HG03469 (cell line): ENCODE measurements at regions not wholly inside any gene's neighbourhood (a gene's known extent, or its start where the extent isn't known, plus 50 kb on each side); places are given as distances from the start of the nearest gene placed in this dataset.

Experiments
- ATAC-seq: cut with Tn5 transposase; IDR thresholded peaks from one replicate; pipeline ENCODE4 v1.9.1; 2021; ENCODE audit warnings: mild to moderate bottlenecking, moderate library complexity, moderate number of reproducible peaks; ENCODE audit not compliant: unreplicated experiment

DNA sequence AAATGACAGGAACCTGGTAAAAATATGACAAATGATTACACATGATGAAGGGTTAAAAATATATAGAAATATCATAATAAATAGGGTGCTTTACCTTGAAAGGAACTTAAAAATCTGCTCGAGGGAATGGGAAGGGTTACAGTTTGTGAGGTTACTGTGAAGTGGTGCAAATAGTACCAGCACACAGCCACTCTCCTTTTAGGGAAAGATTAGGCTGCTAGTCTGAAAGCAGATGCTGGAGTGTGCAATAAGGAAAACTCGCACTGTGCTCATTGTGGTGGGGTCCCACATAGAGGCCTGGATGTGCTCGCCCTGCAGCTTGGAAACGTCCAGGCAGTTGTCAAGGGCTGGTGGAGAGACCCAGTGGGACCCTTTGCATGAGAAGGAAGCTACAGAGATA lies 145.9 kb upstream of the TBX20 start:
- no peak for ATAC-seq

DNA sequence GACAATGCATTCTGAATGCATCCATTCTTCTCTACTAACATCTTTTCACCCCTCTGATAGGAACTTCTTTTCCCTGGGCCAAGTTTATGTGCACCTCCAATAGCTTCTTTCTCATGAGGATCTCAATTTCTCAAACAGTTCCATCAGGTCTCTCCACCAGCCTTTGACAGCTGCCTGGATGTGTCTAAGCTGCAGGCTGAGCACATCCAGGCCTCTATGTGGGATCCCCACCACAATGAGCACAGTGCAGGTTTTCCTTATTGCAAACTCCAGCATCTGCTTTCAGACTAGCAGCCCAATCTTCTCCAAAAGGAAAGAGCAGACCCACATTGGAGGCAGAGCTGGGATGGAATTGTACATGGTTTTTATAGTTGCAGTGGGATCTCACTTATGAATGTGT lies 145.3 kb upstream of the TBX20 start:
- no peak for ATAC-seq

DNA sequence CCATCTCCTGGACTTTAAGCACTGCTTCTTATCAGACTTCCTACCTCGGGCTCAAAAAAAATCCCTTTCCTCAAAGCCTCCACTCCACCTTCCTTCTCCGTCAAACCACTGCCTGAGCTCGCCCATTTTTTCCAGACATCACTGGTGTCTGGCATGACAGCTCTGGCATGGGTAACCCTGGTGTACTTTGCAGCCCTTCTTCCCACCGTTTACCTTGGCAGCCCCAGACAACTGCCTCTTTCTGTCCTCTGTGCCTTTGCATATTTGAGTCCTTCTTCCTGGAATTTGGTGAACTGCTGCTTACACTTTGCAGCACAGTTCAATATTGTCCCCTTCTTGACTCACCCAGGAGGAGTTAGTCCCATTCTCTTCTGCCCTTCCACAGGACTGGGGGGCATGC lies 144.6 kb upstream of the TBX20 start:
- ATAC-seq = no peak

DNA sequence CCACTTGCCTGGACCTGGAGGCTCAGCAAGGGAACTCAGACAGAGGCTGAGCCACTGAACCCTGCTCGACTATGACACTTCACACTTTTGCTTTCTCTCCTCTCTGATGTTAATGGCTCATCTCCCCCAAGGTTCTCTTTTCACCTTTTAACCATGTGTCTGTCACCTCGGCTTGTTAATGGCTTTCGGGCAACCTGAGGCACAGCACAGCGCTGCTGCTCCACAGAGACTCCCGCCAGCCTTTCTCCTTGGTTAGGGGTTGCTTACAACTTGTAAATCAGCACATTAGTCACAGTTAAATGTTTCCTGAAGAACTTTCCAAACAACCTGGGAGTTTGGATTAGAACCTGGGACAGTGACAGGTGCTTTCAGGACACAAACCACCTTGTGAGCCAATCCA lies 136.2 kb upstream of the TBX20 start:
- ATAC-seq = no peak

DNA sequence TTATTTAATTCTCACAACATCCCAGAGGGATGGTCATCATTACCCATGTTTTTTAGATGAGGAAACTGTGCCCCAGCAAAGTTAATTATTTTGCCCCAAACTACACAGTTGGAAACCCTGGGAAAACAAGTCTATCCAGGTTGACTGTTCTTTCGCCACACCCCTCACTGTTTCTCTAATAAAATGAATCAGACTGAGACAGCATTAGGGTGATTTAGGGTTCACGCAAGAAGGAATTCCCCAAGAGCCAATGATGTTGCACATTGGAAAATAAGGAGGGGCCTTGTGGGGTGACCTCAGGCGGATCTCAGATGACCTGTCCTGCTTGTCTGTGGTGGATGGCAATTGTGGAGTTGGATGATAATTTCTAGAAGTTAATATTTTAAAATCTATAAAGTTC lies 135.7 kb upstream of the TBX20 start:
- ATAC-seq = no peak

DNA sequence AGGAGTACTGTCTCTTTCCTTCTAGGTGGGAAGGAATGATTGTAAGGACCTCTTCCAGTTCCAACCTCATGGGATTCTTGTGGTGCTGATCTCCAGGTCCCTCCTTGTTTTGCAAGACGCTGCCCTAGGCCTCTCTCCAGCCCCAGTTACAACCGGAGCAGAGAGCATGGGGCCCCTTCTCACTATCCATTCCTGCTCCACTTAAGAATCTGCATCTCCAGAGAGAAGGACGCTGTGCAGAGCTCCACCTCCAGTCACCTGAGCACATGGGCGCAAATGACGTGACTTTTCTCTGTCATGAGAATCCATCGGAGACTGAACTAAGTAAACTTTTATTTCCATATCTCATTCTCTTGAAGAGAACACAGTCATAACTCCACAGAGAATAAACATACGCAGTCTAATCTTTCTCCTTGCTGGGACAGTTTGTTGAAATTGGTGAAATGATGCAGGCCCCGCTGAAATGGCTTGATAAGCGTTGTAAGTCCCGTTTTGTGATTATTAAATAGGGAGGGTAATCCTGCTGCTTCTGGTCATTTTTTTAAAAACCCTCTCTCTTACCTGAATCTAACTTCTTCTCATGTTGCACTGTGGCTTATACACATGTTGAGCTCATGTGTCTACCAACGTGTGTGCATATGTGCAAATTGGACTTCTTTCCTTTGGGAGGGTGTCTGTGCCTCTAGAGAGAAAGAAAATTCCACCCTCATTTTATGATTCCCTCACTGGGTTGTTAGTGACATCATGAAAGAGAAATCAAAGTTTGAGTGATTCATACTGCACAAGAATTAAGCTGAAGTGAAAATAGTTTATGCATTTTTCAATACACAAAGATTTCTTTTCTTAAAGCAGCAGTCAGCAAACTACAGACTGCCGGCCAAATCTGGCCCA lies 133.2 kb upstream of the TBX20 start:
- ATAC-seq = no peak

DNA sequence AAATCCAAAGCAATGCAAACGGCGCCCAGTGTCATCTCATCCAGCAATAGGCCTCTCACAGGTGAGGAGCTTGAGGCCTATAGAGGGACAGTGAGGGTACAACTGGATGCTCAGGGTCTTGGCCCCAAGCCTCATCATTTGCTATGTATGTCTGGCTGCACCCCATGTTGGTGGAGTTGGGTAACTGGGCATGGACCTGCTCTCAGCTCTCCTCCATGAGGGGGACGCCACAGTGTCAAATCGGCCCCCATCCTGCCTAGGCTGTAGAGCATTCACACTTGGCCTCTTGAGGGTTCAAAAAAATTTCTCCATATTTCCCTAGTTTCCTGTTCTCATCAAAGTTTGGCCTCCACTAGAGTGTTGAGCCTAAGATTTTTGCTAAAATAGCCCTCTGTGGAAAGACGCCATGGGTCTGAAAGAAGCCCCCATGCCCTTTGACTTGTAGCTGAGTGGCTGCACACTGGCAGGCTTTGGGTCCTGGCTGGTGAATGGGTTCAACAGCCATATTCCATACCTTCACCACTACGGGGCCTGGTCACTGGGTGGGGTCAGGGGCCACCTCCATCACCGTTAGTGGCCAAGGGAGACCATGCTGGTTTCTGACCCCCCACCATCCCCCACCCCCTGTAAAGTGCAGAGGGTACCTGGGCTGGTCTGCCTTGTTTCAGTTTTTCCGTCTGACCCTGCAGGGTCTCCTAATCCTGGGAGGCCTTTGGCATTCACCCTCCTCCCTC lies 132.3 kb upstream of the TBX20 start:
- no peak for ATAC-seq

DNA sequence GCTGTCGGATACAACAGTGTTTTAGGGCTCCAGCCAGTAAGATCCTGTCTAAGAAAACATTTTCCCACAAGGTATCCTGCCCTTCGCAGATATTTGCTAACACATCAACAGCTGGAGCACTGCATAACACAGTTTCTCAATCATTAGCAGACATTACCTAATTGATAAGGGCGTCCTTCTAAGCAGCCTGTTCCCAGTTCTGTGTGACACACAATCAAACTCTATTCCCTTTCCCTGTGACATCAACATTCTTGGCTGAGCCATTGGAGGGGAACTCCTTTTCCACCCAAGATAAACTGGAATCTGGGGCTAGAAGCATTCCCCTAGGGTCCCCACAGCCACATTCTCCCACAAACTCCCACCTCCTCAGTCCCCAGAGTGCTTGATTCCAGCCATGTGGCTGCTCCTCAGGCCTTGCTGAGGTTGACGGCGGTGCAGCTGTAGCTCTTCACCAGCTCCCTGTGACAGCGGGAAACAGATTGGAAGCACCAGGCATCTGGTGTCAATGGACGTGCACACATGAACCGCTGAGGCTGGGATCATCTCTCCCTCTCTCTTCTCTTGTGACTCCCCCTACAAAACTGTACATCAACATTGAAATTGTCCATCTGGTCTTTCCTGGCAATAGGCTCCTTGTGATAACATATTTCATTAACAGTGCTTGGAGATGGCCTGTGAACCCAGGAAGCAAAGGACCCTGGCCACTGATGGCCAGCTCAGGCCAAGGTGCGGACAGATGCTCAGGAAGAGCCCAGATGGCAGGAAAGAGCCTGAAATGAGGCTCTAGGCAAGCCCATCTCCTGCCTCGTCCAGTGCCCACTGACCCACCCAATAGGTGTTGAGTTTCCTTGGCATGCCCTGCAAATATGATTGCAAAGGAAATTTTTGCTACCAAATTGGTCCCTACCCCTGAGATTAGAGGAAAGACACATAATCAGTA lies 131.1 kb upstream of the TBX20 start:
- no peak for ATAC-seq

DNA sequence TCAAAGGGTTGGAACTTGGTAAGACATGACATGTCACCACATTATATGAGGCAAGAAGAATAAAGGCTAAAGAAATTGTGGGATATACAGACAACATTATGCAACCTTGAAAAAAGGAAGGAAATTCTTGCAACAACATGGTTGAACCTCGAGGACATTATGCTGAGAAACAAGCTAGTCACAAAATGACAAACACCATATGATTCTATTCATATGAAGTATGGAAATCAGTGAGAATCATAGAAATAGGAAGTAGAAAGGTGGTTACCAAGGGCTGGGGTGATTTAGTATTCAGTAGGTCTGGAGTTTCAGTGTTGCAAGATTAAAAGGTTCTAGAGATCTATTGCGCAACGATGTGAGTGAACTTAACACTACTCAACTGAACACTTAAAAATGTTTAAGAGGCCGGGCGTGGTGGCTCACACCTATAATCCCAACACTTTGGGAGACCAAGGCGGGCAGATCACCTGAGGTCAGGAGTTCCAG lies 126.9 kb upstream of the TBX20 start:
- no peak for ATAC-seq

DNA sequence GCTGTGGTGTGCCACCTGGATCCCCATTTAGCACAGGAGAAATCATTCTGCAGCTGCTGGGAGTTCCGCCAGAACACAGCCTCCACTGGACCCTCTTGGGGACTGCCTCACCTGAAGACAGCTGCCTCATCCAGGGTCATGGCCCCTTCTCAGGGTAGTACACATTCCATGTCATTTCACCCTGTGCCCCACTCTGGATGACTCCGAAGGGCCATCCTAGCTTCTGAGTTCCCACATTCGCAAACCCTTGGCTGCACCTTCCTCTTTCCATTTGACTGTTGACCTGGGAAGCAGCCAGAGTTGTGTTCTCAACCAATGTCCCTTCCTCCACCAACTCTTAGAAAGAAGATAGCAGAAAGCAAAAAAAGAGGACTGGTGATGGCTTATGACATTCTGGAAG lies 125.6 kb upstream of the TBX20 start:
- ATAC-seq = no peak

DNA sequence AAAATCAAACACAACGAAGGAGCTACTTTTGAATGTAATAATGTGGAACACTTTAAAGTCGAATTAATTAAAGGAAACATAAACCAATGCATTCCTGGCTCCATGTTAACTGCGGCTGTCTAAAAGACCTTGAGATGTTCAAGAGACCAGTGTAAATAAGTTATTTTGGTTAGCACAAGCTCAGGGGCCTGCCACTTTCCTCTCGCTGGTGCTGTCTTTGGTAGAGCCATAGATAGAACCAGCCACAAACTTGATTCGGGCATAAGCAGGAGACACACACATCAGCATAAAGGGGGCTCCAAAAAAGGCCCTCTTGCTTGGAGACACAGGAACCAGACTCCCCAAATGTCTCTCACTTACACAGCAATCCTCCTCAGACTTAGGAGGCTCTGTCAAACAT lies 121.6 kb upstream of the TBX20 start:
- ATAC-seq = no peak

DNA sequence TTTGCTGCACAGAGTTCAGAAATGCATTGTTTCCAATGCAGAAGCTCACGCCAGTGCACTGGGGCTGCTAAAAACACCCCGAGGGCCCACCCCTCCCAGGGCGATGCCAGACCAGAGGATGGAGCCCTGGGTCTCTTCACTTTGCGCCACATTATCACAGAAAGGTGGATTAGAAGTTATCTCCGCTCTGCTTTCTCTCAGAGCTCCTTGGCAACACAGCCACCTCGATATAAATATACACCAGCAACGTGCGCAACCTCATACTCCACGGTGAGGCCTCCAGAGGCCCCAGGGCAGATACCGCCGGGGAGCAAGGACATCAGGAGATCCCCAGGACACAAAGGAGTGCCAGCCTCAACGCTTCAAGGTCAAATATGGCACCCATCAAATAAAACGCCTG lies 121.0 kb upstream of the TBX20 start:
- ATAC-seq = no peak

DNA sequence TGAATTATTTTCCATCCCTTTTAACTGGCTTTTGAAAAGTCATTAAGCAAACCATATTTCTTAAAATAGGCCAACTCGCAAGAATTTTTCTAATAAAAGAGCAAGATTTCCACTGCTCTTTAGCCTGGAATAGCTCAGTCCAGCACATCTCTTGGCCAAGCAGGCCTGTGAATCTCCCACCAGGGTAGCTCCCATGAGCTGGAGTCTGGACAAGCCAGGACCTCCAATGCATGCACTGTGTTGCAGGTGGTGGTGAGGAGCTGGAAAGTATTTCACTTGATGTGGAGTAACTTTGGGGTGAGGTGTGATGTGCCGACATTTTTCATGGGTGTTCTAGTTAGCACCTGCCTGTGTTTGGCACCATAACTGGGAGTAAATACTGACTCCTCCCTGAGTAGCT lies 117.3 kb upstream of the TBX20 start:
- ATAC-seq = no peak

DNA sequence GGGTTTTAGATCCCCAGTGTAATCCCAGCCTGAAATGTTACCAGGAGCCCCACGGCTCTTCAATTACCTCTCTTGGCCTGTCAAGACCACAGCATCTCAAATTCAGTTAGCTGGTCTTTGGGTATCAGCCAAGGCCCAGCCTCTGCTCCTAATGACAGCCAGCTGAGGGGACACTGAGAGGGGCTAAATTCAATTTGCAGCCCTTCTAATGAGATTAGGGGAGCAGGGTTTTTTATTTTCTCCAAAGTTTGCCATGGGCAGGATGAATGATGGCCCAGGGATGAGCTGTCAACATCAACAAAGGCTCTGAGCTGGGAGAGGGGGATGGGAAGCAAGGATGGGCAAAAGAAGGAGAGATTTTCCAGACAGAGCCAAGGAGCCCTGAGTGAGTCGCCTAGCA lies 116.8 kb upstream of the TBX20 start:
- ATAC-seq = no peak

DNA sequence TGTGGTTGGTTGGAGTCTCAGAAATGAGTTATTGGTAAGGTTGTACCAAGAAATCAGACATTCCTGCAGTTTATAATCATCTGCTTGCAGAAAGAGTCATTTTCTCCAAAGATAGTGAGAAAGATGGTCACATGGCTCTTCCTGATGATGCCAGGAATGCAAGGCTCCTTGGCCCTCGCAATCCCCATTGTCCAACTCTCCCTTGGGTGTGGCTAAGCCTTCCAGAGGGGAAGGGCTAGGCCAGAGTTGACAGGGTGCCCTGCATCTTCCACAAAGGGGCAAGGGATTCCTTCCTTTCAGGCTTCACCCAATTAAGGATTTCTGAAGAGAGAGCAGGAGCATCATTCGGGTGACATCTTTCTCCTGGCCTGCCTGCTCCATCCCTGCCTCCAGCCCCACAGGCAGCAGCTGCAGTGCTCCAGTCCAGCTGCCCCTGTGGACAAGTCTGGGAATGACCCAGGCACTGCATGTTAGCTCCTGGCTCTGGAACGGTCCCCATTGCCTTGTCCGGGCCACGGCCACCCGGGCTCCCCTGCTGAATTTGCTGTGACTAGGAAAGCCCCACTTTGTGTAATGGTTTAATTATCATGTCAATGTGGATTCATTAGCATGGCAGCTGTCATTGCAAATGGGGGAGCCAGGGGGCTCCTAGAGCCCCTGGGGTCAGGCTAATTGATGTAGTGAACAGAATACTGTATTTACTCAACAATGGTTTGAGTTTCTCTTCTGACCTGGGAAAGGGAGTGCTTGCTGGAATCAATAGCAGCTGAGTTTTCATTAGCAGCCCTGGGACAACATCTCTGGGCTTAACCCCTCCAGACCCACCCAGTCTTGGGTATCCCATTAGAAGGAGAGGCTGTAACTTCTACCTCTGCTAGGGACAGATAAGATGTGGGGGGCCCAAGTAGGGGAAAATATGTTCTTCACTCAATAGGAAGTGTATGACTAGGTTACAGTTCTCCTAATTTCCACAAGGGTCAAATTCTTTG lies 112.6 kb upstream of the TBX20 start:
- ATAC-seq = no peak

DNA sequence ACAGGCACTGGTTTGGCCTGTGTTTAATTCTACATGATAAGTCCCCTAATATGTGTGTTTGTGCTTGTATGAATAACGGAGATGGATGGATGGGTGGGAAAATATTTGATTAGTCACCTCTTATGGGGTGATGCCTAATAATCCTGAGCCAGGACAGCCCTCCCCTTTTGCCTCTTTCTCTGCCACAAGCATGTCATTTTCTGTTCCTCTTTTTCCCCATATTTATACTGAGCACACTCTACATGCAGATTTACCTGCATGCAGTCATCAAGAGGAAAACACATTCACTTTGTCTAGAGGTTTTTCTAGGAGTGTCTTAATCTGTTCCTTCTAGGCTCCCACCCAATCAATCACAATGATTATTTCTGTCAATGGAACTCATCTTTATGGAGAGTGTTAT lies 111.6 kb upstream of the TBX20 start:
- ATAC-seq = peak; percentile 64

DNA sequence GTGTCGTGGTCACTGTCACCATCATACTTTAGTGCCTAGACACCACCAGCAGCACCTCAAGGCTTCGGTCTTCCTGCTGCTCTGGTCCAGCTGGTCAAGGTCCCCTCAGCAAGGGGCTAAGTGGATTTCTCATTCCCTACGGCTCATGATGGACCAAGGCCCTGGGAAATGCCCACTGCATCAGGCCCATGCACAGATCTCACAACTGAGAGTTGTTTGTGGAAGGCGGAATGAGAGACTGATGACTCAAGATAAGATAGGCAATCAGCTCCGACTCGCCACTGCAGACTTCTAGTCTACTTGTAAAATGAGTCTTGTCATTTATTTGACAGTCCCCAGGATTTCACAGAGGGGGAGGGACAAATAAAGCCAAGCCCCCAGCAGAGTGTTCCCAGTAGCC lies 108.4 kb upstream of the TBX20 start:
- no peak for ATAC-seq

DNA sequence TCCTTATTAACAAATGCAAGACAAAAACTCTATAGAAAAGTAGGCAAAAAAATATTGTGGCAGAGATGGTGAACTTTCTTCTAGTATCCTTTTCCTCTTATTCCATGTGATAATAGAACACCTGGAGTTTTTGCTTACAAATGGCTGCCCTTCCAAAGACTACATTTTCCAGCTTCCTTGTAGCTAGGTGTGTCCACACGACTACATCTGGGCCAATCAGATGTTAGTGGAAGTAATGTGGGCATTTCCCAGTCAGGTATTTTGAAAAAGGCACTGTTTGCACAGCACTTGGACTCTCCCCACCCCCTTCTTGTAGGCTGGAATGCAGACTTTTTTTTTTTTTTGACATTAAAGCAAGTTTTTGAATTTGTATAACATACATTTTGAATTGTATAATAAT lies 105.5 kb upstream of the TBX20 start:
- no peak for ATAC-seq

DNA sequence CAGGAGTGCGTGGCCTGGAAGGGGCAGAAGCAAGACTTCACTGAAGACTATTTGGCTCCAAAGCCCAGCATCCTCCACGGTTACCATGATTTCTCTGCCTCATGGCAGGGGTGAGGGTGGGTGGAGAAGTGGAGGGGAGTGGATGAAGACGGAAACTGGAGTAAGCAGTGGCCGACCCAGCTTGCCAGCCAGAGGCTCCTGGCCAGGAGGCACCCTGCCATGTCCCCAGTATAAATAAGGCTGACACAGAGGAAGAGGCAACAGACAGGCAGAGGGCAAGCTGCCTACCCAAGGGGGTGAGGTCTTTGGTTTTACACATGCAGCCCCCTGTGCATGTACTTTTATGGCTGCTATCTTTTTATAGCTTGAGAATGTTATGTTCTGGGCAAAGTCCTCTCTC lies 102.6 kb upstream of the TBX20 start:
- ATAC-seq = no peak

DNA sequence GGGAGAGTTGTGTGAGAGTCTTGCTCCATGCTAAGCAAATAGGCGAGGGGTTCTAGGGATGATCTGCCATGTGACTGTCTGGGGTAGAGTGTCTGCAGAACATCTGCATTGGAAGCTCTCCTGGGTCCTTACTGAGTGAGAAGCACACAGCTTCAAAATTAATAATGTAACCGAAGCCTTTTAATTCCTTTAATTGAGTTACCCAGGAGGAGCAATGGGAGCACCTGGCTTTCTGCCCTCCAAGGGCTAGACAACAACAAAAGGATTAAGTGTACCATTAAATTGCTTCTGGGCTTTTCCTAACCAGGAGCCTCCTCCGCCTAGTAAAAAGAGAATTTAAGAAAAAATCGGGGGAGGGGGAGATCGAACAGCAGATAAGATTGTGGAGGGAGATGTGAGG lies 102.0 kb upstream of the TBX20 start:
- ATAC-seq = no peak
